NB4 (cell line): ENCODE measurements at regions not wholly inside any gene's neighbourhood (a gene's known extent, or its start where the extent isn't known, plus 50 kb on each side); places are given as distances from the start of the nearest gene placed in this dataset.

Experiments
- DNase-seq: peaks from one replicate; pipeline ENCODE4 v3.0.0; 2010; ENCODE audit warnings: low read depth
- H3K4me3 ChIP-seq: one replicate; pipeline ENCODE4 v1.5.1; 2011; ENCODE audit warnings: mild to moderate bottlenecking, low read depth, low read length, moderate library complexity
- MAX ChIP-seq: IDR thresholded peaks from 2 replicates; pipeline ENCODE4 v1.6.1; 2011; ENCODE audit warnings: low read depth, low read length
- MYC ChIP-seq: IDR thresholded peaks from 2 replicates; pipeline ENCODE4 v1.6.1; 2011; ENCODE audit warnings: low read depth, low read length
- POLR2A ChIP-seq: IDR thresholded peaks from 2 replicates; pipeline ENCODE4 v1.6.1; 2011; ENCODE audit warnings: mild to moderate bottlenecking; ENCODE audit not compliant: insufficient read length; ENCODE audit errors: extremely low read depth
- TF ChIP-seq, protein P1 (sequence below): IDR thresholded peaks from one replicate; pipeline ENCODE4 v1.5.1; 2012; ENCODE audit warnings: low read depth, low read length

DNA sequence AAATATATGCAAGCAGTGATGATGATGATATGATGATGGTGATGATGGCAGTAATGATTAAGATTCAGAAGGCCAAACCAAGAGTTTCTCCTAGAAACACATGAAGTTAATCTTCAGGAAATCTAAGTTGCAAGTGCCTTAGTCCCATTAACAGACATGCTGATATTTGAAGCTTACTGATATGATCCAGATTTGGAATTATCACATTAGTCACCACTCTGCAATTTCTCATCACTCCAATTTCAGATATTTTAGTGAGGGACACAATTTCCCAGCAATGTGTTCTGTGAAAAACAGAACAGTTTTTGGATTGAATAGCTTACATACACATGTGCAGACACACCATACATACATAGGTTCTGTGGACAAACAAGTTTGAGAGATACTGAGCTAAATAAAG is 411.4 kb upstream of the FAT3 start:
- TF ChIP-seq MYC (no peak), MAX (no peak), POLR2A (no peak)
- TF ChIP-seq, protein P1, sequence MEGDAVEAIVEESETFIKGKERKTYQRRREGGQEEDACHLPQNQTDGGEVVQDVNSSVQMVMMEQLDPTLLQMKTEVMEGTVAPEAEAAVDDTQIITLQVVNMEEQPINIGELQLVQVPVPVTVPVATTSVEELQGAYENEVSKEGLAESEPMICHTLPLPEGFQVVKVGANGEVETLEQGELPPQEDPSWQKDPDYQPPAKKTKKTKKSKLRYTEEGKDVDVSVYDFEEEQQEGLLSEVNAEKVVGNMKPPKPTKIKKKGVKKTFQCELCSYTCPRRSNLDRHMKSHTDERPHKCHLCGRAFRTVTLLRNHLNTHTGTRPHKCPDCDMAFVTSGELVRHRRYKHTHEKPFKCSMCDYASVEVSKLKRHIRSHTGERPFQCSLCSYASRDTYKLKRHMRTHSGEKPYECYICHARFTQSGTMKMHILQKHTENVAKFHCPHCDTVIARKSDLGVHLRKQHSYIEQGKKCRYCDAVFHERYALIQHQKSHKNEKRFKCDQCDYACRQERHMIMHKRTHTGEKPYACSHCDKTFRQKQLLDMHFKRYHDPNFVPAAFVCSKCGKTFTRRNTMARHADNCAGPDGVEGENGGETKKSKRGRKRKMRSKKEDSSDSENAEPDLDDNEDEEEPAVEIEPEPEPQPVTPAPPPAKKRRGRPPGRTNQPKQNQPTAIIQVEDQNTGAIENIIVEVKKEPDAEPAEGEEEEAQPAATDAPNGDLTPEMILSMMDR = no peak
- H3K4me3 ChIP-seq = no peak overlapping the region
- no peak for DNase-seq

- no peak overlapping the region for H3K4me3 ChIP-seq
- no peak for DNase-seq
- TF ChIP-seq POLR2A (no peak), MYC (no peak), MAX (no peak)
- TF ChIP-seq, protein P1 = no peak
Observed at GRCh38 chr11:91810871-91811270, 413.7 kb upstream of the FAT3 start.

DNA sequence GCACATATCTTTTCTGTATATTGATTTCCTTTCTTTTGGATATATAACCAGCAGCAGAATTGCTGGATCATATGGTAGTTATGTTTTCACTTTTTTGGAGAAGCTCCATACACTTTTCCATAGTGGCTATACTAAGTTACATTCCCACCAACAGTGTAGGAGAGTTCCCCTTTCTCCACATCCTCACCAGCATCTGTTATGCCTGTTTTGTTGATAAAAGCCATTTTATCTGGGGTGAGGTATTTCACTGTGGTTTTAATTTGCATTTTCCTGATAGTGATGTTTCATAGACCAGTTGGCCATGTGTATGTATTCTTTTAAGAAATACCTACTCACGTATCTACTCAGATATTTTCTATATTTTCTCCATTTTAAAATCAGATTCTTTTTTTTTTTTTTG is 419.3 kb upstream of the FAT3 start:
- no peak for TF ChIP-seq MAX
- TF ChIP-seq, protein P1 = no peak
- no peak for TF ChIP-seq MYC
- no peak for TF ChIP-seq POLR2A
- no peak for DNase-seq
- no peak overlapping the region for H3K4me3 ChIP-seq

DNA sequence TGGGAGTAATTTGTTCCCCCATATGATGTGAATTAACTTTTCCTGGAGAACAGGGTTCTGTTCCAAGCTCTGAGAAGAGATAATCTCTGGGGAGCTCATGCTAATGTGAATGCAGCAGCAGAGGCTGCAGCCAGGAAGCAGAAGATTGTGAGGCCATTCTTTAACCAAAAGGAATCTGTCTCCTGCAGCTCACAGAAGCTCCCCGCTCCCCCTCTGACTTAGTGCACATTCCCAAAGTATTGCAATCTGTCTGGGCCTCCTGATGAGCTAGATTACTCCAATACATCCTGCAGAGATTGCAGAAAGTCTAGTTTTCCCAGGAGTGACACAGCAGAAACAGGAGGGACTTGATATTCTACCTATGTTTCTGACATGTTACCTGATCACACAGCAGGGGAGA is 420.6 kb upstream of the FAT3 start:
- TF ChIP-seq POLR2A (no peak), MYC (no peak), MAX (no peak)
- TF ChIP-seq, protein P1 = no peak
- DNase-seq = no peak
- no peak overlapping the region for H3K4me3 ChIP-seq

DNA sequence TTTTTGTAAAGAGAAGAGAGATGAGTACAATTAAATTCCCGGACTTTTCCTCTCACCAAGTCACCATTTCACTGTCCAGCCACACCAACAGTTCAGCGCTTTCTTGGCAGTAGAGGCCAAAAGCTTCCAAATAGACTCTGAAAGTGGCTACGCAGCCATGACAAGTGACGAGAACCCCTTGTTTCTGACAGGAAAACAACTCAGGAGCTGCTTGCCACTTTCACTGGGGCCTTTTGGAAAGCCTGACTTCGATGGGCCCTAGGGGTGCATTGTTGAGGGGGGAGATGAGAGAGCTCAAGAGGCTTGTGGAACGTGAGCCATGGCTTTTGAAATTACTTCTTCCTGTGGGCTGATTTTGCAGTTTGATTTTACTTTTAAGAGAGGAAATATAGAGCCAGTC is 422.1 kb upstream of the FAT3 start:
- DNase-seq = no peak
- TF ChIP-seq MAX = no peak
- TF ChIP-seq MYC = no peak
- TF ChIP-seq, protein P1 = no peak
- no peak for TF ChIP-seq POLR2A
- no peak overlapping the region for H3K4me3 ChIP-seq
